GM12864 (cell line): ENCODE measurements at regions not wholly inside any gene's neighbourhood (a gene's known extent, or its start where the extent isn't known, plus 50 kb on each side); places are given as distances from the start of the nearest gene placed in this dataset.

Source experiments
- DNase-seq: peaks from one replicate; pipeline ENCODE4 v3.0.0-alpha.2; 2011; ENCODE audit warnings: low read depth
- H3K4me3 ChIP-seq: 2 replicates; pipeline ENCODE4 v1.5.1; 2011; ENCODE audit warnings: mild to moderate bottlenecking, low read depth, low read length, control low read depth
- TF ChIP-seq, protein P1 (sequence below): IDR thresholded peaks from 2 replicates; pipeline ENCODE4 v1.5.1; 2011; ENCODE audit warnings: low read depth, mild to moderate bottlenecking, moderate library complexity, low read length, control low read depth, inconsistent platforms; ENCODE audit errors: missing control alignments

DNA sequence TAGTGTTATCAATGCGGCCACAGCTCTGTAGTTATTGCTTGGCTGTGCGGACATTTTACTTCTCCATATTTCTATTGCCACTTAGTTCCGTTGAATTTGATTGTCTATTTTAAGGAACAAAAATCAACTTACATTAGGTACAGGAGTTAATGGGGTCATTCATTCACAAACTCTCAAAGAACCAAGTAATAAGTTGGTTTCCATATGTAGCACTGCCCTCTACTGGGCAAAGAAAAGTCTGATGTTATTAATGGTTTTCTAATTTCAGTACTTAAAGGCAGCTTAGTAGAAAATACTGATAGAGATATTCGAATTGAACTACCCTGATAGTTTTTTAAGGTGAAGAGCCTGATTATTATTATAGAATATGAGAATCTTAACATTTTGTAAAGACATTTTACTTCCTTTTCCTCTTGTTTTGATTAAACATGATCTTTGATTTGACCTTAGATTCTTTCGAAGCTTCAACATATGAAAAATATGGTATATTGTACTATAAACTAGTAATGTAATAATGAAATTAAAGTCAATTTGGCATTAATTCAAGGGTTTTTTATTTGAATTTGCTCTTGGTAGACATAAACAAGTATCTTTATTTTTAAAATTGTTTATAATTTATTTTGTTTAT lies 119.5 kb upstream of the CTNND2 start:
- no peak overlapping the region for H3K4me3 ChIP-seq
- TF ChIP-seq, protein P1, sequence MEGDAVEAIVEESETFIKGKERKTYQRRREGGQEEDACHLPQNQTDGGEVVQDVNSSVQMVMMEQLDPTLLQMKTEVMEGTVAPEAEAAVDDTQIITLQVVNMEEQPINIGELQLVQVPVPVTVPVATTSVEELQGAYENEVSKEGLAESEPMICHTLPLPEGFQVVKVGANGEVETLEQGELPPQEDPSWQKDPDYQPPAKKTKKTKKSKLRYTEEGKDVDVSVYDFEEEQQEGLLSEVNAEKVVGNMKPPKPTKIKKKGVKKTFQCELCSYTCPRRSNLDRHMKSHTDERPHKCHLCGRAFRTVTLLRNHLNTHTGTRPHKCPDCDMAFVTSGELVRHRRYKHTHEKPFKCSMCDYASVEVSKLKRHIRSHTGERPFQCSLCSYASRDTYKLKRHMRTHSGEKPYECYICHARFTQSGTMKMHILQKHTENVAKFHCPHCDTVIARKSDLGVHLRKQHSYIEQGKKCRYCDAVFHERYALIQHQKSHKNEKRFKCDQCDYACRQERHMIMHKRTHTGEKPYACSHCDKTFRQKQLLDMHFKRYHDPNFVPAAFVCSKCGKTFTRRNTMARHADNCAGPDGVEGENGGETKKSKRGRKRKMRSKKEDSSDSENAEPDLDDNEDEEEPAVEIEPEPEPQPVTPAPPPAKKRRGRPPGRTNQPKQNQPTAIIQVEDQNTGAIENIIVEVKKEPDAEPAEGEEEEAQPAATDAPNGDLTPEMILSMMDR, result peak; percentile 53
- peak; percentile 3 for DNase-seq

DNA sequence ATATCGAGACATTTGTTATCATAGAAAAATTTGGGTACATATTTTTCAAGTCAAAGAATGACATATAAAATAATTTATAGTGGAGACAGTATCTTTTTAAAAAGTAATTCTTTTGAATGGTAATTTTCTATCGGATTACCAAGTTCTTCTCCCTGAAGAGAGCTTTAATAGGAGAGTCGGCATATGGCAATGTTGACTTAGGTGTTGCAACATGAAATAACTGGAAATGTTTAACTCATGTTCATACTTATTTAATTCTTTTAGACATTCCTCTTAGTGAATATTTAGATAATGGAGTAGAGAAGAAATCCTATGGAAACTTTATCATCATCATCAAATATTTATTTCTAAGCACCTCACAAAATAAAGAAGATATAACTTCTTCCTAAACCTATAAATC lies 118.2 kb upstream of the CTNND2 start:
- TF ChIP-seq, protein P1, result no peak
- no peak for DNase-seq
- H3K4me3 ChIP-seq, result no peak overlapping the region

DNA sequence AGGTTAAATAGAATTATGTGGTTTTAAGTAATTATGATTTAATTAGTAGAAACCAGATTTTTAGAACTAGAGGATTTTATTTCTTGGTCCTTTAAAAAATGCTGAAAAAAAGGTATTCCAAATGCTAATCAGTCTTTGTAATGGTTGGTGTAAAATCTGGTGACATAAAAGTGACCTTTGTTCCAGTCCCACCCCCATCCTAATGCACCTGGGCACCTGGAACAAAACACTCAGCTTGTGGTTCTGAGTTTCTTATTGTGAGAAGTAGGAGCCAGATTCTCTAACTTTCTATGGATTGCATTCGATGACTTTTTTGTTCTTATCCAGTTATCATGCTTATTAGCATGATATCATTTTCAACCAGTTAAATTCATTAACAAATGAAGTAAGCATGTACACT lies 115.1 kb upstream of the CTNND2 start:
- TF ChIP-seq, protein P1, result no peak
- DNase-seq, result no peak
- no peak overlapping the region for H3K4me3 ChIP-seq

DNA sequence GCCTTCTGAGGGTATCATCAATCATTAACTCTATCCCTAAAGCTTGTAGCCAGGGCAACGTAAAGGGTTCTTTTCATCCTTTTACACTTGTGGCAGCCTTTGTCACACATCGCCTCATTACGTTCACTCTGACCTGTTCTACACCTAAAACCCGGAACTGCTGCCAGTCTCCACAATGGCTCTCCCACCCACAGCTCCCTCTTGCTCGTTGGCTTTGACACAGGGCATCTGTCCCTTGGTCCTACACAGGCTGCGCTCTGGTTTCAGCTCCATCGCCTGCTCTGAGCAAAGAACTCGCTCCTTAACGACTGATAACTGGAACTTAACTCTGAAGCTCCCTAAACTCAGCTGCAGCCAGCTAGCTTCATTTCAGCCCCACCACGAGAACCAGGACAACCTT lies 112.8 kb upstream of the CTNND2 start:
- TF ChIP-seq, protein P1, result no peak

DNA sequence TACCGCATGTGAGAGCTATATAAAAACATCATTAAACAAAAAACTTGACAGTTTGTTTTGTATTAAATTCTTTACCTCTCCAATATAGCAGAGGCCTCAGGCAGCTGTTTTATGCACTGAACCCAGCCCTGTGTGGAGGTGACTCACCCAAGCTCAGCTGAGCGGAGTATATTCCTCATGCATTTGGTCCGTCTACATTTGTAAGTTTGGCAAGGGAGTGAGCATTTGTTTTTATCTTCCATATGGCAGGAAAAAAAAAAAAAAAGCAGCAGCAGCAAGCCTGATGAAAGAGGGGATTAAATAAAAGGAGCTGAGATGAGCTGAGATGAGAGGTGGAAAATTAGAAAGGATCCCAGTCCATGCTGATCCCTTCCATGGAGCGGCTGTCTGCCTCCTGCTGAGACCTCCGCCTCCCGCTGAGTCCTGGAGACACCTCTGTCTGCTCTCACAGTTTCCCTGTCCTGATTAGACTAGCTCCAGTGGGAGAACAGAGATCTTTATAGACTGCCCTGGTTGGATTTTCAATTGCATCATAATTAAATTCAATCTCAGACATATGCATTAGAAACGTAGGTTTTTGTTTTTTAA lies 112.0 kb upstream of the CTNND2 start:
- DNase-seq, result no peak
- no peak overlapping the region for H3K4me3 ChIP-seq
- TF ChIP-seq, protein P1, result no peak

More for the DNA sequence above, 112.8 kb upstream of the CTNND2 start:
- no peak for DNase-seq
- no peak overlapping the region for H3K4me3 ChIP-seq

DNA sequence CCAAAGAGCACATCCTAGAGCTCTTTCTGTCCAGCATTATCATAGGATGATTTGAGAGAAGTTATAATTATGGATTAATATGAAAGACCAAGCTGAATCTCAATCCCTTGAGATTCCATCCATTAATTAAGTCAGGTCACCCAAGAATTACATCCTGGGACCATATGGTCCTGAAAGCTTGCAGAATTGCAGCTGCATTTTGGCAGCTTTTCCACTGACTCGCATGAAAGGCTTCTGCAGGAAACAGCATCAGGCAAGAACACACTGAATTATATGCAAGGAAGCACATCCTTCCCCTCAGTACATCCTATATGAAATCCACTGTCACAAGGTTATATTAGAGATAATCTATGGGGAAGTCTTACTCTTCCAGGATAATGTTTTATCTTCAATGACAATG lies 109.1 kb upstream of the CTNND2 start:
- TF ChIP-seq, protein P1, result no peak
- no peak overlapping the region for H3K4me3 ChIP-seq
- no peak for DNase-seq

DNA sequence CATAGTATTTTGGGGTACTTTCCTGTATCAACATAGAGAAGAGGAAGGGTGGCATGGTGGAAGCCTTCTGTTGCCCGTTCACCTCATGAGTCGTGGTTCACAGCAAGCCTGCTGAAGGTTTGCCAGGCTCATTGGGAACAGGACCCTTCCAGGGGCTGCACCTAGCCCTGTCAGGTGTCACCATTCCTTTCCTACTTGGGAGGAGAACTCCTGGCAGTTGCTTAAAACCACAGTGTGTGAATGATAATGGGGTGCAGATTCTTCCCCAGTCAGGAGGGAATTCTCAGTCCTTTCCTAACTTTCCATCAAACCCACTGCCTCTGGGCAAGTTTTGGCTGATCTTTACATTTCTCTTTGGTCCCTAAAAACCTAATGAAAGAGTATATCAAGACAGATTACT lies 99.4 kb upstream of the CTNND2 start:
- no peak for DNase-seq
- TF ChIP-seq, protein P1, result no peak

More for the DNA sequence above, 99.4 kb upstream of the CTNND2 start:
- no peak overlapping the region for H3K4me3 ChIP-seq
